GM10248 (cell line): ENCODE measurements at regions not wholly inside any gene's neighbourhood (a gene's known extent, or its start where the extent isn't known, plus 50 kb on each side); places are given as distances from the start of the nearest gene placed in this dataset.

Source experiments
- CTCF ChIA-PET: fragments of 300-600 bp; sonication (Branson Sonifier 250); formaldehyde crosslinking; extraction: SDS; loops from one replicate; lab custom pipeline; 2021; ENCODE audit warnings: antibody characterized with exemption; lab: Yijun Ruan, JAX
- POLR2A ChIA-PET: fragments of 350-650 bp; sonication (Branson Sonifier 250); formaldehyde crosslinking; extraction: SDS; loops from one replicate; lab custom pipeline; 2020; ENCODE audit warnings: antibody characterized with exemption; lab: Yijun Ruan, JAX
- DNase-seq: peaks from one replicate; pipeline ENCODE4 v3.0.0; 2012; ENCODE audit errors: extremely low spot score
- TF ChIP-seq, protein P1 (sequence below): IDR thresholded peaks from 2 replicates; pipeline ENCODE4 v1.5.1; 2012; ENCODE audit warnings: mild to moderate bottlenecking, low read depth; ENCODE audit errors: extremely low read depth, missing control alignments, control extremely low read depth

DNA sequence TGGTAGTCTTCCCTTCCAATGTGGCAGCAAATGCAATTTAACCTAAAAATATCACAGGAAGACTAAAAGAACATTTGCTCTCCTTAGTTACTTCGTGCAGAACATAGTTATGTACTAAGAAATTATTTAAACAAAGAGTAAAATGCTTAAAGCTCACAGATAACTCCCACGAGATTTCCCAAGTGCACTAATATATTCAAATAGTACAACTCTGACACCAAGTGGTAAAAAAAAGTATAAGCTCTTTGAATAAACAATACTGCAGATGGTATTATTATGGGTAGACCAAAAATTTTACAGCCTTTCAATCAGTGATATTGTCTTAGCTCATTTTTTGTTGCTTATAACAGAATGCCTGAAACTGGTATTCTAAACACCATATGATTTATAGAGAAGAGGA is 52.8 kb upstream of the FILIP1 start:
- POLR2A ChIA-PET: no interaction called here
- peak; percentile 12 for DNase-seq
- TF ChIP-seq, protein P1, sequence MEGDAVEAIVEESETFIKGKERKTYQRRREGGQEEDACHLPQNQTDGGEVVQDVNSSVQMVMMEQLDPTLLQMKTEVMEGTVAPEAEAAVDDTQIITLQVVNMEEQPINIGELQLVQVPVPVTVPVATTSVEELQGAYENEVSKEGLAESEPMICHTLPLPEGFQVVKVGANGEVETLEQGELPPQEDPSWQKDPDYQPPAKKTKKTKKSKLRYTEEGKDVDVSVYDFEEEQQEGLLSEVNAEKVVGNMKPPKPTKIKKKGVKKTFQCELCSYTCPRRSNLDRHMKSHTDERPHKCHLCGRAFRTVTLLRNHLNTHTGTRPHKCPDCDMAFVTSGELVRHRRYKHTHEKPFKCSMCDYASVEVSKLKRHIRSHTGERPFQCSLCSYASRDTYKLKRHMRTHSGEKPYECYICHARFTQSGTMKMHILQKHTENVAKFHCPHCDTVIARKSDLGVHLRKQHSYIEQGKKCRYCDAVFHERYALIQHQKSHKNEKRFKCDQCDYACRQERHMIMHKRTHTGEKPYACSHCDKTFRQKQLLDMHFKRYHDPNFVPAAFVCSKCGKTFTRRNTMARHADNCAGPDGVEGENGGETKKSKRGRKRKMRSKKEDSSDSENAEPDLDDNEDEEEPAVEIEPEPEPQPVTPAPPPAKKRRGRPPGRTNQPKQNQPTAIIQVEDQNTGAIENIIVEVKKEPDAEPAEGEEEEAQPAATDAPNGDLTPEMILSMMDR: no peak
- CTCF ChIA-PET: interaction anchor here (0.8 to 1.0 kb wide), 6 partner anchors 10 to 202 kb away, joined by 3 to 5 read pairs (median 3); no protein-coding TSS in a partner anchor

DNA sequence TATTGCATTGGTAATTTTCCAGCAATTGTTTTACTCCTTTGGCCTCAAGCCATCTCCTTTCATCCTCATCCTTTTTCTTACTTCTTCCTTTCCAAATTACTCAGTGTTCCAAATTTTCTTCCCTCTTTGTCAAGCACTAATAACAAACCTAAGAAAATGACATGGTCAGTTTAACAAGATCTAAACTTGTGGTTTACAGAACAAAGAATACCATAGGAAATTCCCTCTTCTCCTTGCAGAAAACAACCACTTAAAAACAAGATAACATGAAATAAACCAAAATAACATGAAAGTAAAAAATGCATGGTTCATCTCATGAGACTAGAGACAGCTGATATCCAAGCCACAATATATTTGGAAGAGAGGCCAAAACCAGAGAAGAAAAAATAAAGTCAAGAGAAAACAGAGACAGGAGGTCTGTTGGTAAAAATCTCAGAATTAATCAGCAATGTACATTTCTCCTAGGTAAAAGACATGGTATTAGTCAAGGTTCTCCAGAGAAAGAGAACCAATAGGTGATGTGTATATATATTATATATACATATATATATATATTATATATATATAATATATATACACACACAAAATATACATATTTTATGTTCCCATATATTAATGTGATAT is 51.0 kb upstream of the SENP6 start:
- CTCF ChIA-PET: interaction anchor here (0.8 to 1.8 kb wide), 4 partner anchors 8 to 284 kb away, joined by 3 to 7 read pairs (median 4); no protein-coding TSS in a partner anchor
- POLR2A ChIA-PET: no interaction called here
- TF ChIP-seq, protein P1: no peak
- DNase-seq: no peak

DNA sequence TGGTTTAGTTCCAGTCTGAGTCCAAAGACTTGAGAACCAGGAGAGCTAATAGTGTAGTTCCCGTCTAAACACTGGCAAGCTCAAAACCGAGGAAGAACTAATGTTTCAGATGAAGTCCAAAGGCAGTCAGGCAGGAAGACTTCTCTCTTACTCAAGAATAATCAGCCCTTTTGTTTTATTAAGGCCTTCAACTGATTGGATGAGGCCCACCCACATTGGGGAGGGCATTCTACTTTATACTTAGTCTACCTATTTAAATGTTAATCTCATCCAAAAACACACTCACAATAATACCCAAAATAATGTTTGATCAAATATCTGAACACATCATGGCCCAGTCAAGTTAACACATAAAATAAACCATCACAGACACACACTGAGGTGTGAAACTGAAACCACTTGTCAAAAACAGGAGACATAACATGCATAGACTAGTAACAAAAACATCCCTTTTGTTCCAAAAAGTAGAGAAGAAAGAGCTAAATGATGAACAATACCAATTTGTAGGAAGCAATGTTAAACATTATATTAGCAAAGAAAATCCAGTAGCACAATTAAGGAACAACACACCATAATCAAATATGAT is 50.2 kb upstream of the SENP6 start:
- ChIA-PET CTCF (interaction anchor here (0.8 to 1.8 kb wide), 4 partner anchors 9 to 285 kb away, joined by 3 to 7 read pairs (median 4); no protein-coding TSS in a partner anchor), POLR2A (no interaction called here)
- TF ChIP-seq, protein P1: no peak
- peak; percentile 17 for DNase-seq
